CD4-positive, alpha-beta T cell treated with Interleukin-12 subunit alpha and Interleukin-12 subunit beta, for 1 hour (primary cell): ENCODE measurements at regions not wholly inside any gene's neighbourhood (a gene's known extent, or its start where the extent isn't known, plus 50 kb on each side); places are given as distances from the start of the nearest gene placed in this dataset.
"Not testable (repeated sequence)": the region's sequence is repeated elsewhere in the genome, so short reads cannot be mapped to it uniquely, and the experiment has no call there.

Source experiments
- DNase-seq: peaks from one replicate; pipeline ENCODE4 v3.0.0-alpha.2; 2020

GRCh38 chr6:121698617-121699016 is 263.2 kb downstream of the GJA1 start:
- DNase-seq, result no peak

- DNase-seq, result not testable (repeated sequence)
Measured at GRCh38 chr6:121703129-121703528, 267.7 kb downstream of the GJA1 start.

GRCh38 chr6:121711472-121711871 is 276.0 kb downstream of the GJA1 start:
- DNase-seq, result no peak

- DNase-seq, result no peak
Measured at GRCh38 chr6:121717686-121718085, 282.2 kb downstream of the GJA1 start.

- not testable (repeated sequence) for DNase-seq
Measured at GRCh38 chr6:121720867-121721266, 285.4 kb downstream of the GJA1 start.

GRCh38 chr6:121723623-121724022 is 288.2 kb downstream of the GJA1 start:
- DNase-seq, result no peak

GRCh38 chr6:121724576-121724975 is 289.1 kb downstream of the GJA1 start:
- no peak for DNase-seq

- DNase-seq, result no peak
Measured at GRCh38 chr6:121726596-121726995, 291.1 kb downstream of the GJA1 start.

GRCh38 chr6:121730616-121731015 is 295.2 kb downstream of the GJA1 start:
- DNase-seq, result no peak

- no peak for DNase-seq
Measured at GRCh38 chr6:121731381-121731780, 295.9 kb downstream of the GJA1 start.

GRCh38 chr6:121732641-121733040 is 297.2 kb downstream of the GJA1 start:
- no peak for DNase-seq

- no peak for DNase-seq
Measured at GRCh38 chr6:121733234-121733633, 297.8 kb downstream of the GJA1 start.

GRCh38 chr6:121740188-121740587 is 304.7 kb downstream of the GJA1 start:
- DNase-seq, result not testable (repeated sequence)

- no peak for DNase-seq
Measured at GRCh38 chr6:121743691-121744090, 308.2 kb downstream of the GJA1 start.

GRCh38 chr6:121748376-121748775 is 312.9 kb downstream of the GJA1 start:
- DNase-seq, result no peak

- no peak for DNase-seq
Measured at GRCh38 chr6:121748850-121749249, 313.4 kb downstream of the GJA1 start.

GRCh38 chr6:121755485-121755884 is 320.0 kb downstream of the GJA1 start:
- DNase-seq, result no peak

GRCh38 chr6:121756666-121757065 is 321.2 kb downstream of the GJA1 start:
- no peak for DNase-seq

GRCh38 chr6:121759370-121759769 is 323.9 kb downstream of the GJA1 start:
- no peak for DNase-seq

- no peak for DNase-seq
Measured at GRCh38 chr6:121760191-121760590, 324.7 kb downstream of the GJA1 start.

- no peak for DNase-seq
Measured at GRCh38 chr6:121760745-121761144, 325.3 kb downstream of the GJA1 start.

- no peak for DNase-seq
Measured at GRCh38 chr6:121764493-121764892, 329.0 kb downstream of the GJA1 start.

- no peak for DNase-seq
Measured at GRCh38 chr6:121765060-121765459, 329.6 kb downstream of the GJA1 start.

- DNase-seq, result no peak
Measured at GRCh38 chr6:121767211-121767610, 331.8 kb downstream of the GJA1 start.

- DNase-seq, result no peak
Measured at GRCh38 chr6:121770943-121771342, 335.5 kb downstream of the GJA1 start.
